ENCODE measurements at regions not wholly inside any gene's neighbourhood (a gene's known extent, or its start where the extent isn't known, plus 50 kb on each side); places are given as distances from the start of the nearest gene placed in this dataset.

DNA sequence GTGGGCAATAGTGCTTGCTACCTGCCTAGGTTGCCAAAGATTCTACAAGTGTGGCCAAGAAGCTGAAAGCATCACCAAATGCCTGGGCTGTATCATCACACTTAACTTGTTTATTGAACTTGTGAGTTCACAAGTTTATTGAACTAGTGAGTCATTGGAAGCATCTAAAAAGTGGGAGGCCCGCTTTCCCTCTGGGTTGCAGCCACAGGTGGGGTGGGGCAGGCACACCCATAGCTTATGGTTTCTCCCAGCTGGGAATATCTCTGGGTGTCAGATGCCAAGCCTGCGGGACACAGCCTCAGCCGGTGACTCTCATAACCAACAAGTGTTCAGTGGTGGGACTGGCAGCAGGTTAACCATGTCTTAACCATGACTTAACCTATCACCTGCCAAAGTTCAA is 145.9 kb upstream of the FAM13C start:
- DNase-seq (ENCODE audit: extremely low spot score): no peak
- ChIA-PET POLR2A (no interaction called here), CTCF (interaction anchor here (0.6 kb wide), 1 partner anchor 867 kb away, joined by 9 read pairs; no protein-coding TSS in a partner anchor)
- no peak for TF ChIP-seq L3MBTL2 (conservative IDR thresholded peaks at IDR 0.05)
- no peak for TF ChIP-seq SUZ12 (IDR thresholded peaks at IDR 0.05)
- TF ChIP-seq CTBP1 (IDR thresholded peaks at IDR 0.05; ENCODE audit: borderline replicate concordance): no peak
- no peak for TF ChIP-seq ELF4 (IDR thresholded peaks at IDR 0.05)
- TF ChIP-seq FOXA1 (IDR thresholded peaks at IDR 0.05): no peak

DNA sequence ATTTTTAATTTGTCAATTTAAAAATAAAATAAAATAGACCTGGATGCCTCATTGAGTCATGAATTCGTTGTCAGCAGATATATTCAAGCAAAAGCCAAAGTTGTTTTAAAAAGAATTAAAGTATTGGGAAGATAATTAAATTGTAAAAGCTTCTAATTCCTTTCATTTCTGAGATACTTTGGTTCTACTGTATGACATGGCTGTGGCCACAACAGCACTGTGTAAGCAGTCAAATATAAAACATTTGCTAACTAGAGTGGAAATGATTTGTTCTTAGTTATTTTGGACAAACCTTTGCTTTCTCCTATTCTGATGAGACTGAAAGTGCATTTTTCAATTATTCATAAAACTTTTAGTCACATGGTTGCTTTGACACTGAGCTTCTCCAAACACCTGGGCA is 143.6 kb upstream of the FAM13C start:
- POLR2A ChIA-PET: no interaction called here
- no peak for DNase-seq (ENCODE audit: extremely low spot score)
- TF ChIP-seq L3MBTL2 (conservative IDR thresholded peaks at IDR 0.05) (no peak), ZNF384 (IDR thresholded peaks at IDR 0.05) (no peak), FOXA1 (IDR thresholded peaks at IDR 0.05) (no peak), HDGF (IDR thresholded peaks at IDR 0.05; ENCODE audit: borderline replicate concordance) (no peak), SP1 (IDR thresholded peaks at IDR 0.05) (no peak)
- CTCF ChIA-PET: interaction anchor here (0.6 kb wide), 2 partner anchors 16 to 642 kb away, joined by 3 read pairs; no protein-coding TSS in a partner anchor

- CTCF ChIA-PET: no interaction called here
- TF ChIP-seq FOXM1 (IDR thresholded peaks at IDR 0.05; ENCODE audit: borderline replicate concordance): no peak
- TF ChIP-seq L3MBTL2 (conservative IDR thresholded peaks at IDR 0.05): no peak
- TF ChIP-seq PKNOX1 (IDR thresholded peaks at IDR 0.05): no peak
- no peak for TF ChIP-seq FOXK2 (IDR thresholded peaks at IDR 0.05)
- TF ChIP-seq BHLHE40 (IDR thresholded peaks at IDR 0.05; ENCODE audit: borderline replicate concordance): no peak
- TF ChIP-seq HDGF (IDR thresholded peaks at IDR 0.05; ENCODE audit: borderline replicate concordance): no peak
- no peak for TF ChIP-seq SP1 (IDR thresholded peaks at IDR 0.05)
- no peak for TF ChIP-seq NFRKB (IDR thresholded peaks at IDR 0.05)
- no peak for TF ChIP-seq FOXA1 (IDR thresholded peaks at IDR 0.05)
- TF ChIP-seq SUZ12 (IDR thresholded peaks at IDR 0.05): no peak
- TF ChIP-seq TARDBP (IDR thresholded peaks at IDR 0.05): no peak
- TF ChIP-seq CTBP1 (IDR thresholded peaks at IDR 0.05; ENCODE audit: borderline replicate concordance): no peak
- TF ChIP-seq ELF4 (IDR thresholded peaks at IDR 0.05): no peak
- no peak for TF ChIP-seq ARNT (IDR thresholded peaks at IDR 0.05)
- POLR2A ChIA-PET: no interaction called here
- DNase-seq (ENCODE audit: extremely low spot score): no peak
Measured at GRCh38 chr10:59499460-59499859, 137.1 kb upstream of the FAM13C start.

GRCh38 chr10:59493017-59493416 is 130.7 kb upstream of the FAM13C start:
- CTCF ChIA-PET: no interaction called here
- POLR2A ChIA-PET: no interaction called here
- DNase-seq (ENCODE audit: extremely low spot score): no peak
- TF ChIP-seq ZNF384 (IDR thresholded peaks at IDR 0.05): no peak
- TF ChIP-seq SP1 (IDR thresholded peaks at IDR 0.05): no peak
- TF ChIP-seq HDGF (IDR thresholded peaks at IDR 0.05; ENCODE audit: borderline replicate concordance): no peak
- TF ChIP-seq BHLHE40 (IDR thresholded peaks at IDR 0.05; ENCODE audit: borderline replicate concordance): no peak

DNA sequence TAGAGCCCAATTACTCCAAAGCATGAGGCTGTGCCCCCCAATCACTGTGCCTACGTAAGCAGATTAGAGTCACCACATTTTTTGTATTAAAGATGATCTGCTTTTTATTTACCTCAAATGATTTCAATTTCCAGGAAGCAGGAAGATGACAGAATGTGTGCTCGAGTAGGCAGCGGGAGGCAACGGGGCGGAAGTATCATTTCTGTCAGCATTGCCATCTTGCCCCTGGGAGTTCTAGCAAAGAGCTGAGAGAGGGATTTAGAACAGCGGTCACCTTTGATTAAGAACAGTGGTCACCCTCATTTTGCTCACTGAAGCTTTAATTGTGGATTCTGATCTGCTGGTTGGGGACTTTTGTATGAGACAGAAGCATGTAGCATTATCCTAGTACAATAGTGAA is 117.1 kb upstream of the FAM13C start:
- TF ChIP-seq ZNF384 (IDR thresholded peaks at IDR 0.05): no peak
- TF ChIP-seq NFRKB (IDR thresholded peaks at IDR 0.05): no peak
- no peak for TF ChIP-seq ARNT (IDR thresholded peaks at IDR 0.05)
- TF ChIP-seq FOXK2 (IDR thresholded peaks at IDR 0.05): no peak
- TF ChIP-seq FOXA1 (IDR thresholded peaks at IDR 0.05): no peak
- no peak for TF ChIP-seq SP1 (IDR thresholded peaks at IDR 0.05)
- no peak for TF ChIP-seq CTBP1 (IDR thresholded peaks at IDR 0.05; ENCODE audit: borderline replicate concordance)
- no peak for TF ChIP-seq LEF1 (IDR thresholded peaks at IDR 0.05; ENCODE audit: borderline replicate concordance)
- TF ChIP-seq TARDBP (IDR thresholded peaks at IDR 0.05): no peak
- no peak for TF ChIP-seq HDGF (IDR thresholded peaks at IDR 0.05; ENCODE audit: borderline replicate concordance)
- no peak for TF ChIP-seq FOXM1 (IDR thresholded peaks at IDR 0.05; ENCODE audit: borderline replicate concordance)
- TF ChIP-seq BHLHE40 (IDR thresholded peaks at IDR 0.05; ENCODE audit: borderline replicate concordance): no peak
- TF ChIP-seq L3MBTL2 (conservative IDR thresholded peaks at IDR 0.05): no peak
- TF ChIP-seq ELF4 (IDR thresholded peaks at IDR 0.05): no peak
- no peak for TF ChIP-seq PKNOX1 (IDR thresholded peaks at IDR 0.05)
- TF ChIP-seq SUZ12 (IDR thresholded peaks at IDR 0.05): no peak
- CTCF ChIA-PET: no interaction called here
- DNase-seq (ENCODE audit: extremely low spot score): no peak
- POLR2A ChIA-PET: no interaction called here

DNA sequence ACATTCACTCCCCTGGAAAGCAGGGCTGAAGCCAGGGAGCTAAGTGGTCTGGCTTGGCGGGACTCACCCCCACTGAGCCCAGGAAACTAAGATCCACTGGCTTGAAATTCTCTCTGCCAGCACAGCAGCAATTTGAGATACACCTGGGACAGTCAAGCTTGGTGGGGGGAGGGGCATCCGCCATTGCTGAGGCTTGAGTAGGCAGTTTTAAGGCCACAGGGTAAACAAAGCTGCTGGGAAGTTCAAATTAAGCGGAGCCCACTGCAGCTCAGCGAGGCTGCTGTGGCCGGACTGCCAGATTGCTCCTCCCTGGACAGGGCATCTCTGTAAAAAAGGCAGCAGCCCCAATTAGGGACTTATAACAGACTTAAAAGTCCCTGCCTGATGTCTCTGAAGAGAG is 108.2 kb upstream of the FAM13C start:
- POLR2A ChIA-PET: no interaction called here
- CTCF ChIA-PET: no interaction called here
- no peak for TF ChIP-seq FOXK2 (IDR thresholded peaks at IDR 0.05)
- TF ChIP-seq TARDBP (IDR thresholded peaks at IDR 0.05): no peak
- TF ChIP-seq ARNT (IDR thresholded peaks at IDR 0.05): no peak
- no peak for TF ChIP-seq NFRKB (IDR thresholded peaks at IDR 0.05)
- no peak for TF ChIP-seq BHLHE40 (IDR thresholded peaks at IDR 0.05; ENCODE audit: borderline replicate concordance)
- no peak for TF ChIP-seq ZNF384 (IDR thresholded peaks at IDR 0.05)
- no peak for TF ChIP-seq SP1 (IDR thresholded peaks at IDR 0.05)
- no peak for TF ChIP-seq SUZ12 (IDR thresholded peaks at IDR 0.05)
- no peak for TF ChIP-seq FOXM1 (IDR thresholded peaks at IDR 0.05; ENCODE audit: borderline replicate concordance)
- TF ChIP-seq HDGF (IDR thresholded peaks at IDR 0.05; ENCODE audit: borderline replicate concordance): no peak
- TF ChIP-seq PKNOX1 (IDR thresholded peaks at IDR 0.05): no peak
- no peak for TF ChIP-seq CTBP1 (IDR thresholded peaks at IDR 0.05; ENCODE audit: borderline replicate concordance)
- TF ChIP-seq L3MBTL2 (conservative IDR thresholded peaks at IDR 0.05): no peak
- DNase-seq (ENCODE audit: extremely low spot score): no peak

- DNase-seq (ENCODE audit: extremely low spot score): no peak
- POLR2A ChIA-PET: no interaction called here
- TF ChIP-seq LEF1 (IDR thresholded peaks at IDR 0.05; ENCODE audit: borderline replicate concordance): no peak
- TF ChIP-seq CTBP1 (IDR thresholded peaks at IDR 0.05; ENCODE audit: borderline replicate concordance): no peak
- TF ChIP-seq TARDBP (IDR thresholded peaks at IDR 0.05): no peak
- TF ChIP-seq PKNOX1 (IDR thresholded peaks at IDR 0.05): no peak
- no peak for TF ChIP-seq FOXA1 (IDR thresholded peaks at IDR 0.05)
- TF ChIP-seq NFRKB (IDR thresholded peaks at IDR 0.05): no peak
- no peak for TF ChIP-seq ARNT (IDR thresholded peaks at IDR 0.05)
- no peak for TF ChIP-seq FOXM1 (IDR thresholded peaks at IDR 0.05; ENCODE audit: borderline replicate concordance)
- no peak for TF ChIP-seq ELF4 (IDR thresholded peaks at IDR 0.05)
- no peak for TF ChIP-seq L3MBTL2 (conservative IDR thresholded peaks at IDR 0.05)
- no peak for TF ChIP-seq ZNF384 (IDR thresholded peaks at IDR 0.05)
- no peak for TF ChIP-seq BHLHE40 (IDR thresholded peaks at IDR 0.05; ENCODE audit: borderline replicate concordance)
- TF ChIP-seq SUZ12 (IDR thresholded peaks at IDR 0.05): no peak
- no peak for TF ChIP-seq FOXK2 (IDR thresholded peaks at IDR 0.05)
- TF ChIP-seq SP1 (IDR thresholded peaks at IDR 0.05): no peak
- no peak for TF ChIP-seq HDGF (IDR thresholded peaks at IDR 0.05; ENCODE audit: borderline replicate concordance)
- CTCF ChIA-PET: no interaction called here
Measured at GRCh38 chr10:59465088-59465487, 102.7 kb upstream of the FAM13C start.
